HCT116 (cell line): ENCODE measurements at regions not wholly inside any gene's neighbourhood (a gene's known extent, or its start where the extent isn't known, plus 50 kb on each side); places are given as distances from the start of the nearest gene placed in this dataset.
"Not testable (repeated sequence)": the region's sequence is repeated elsewhere in the genome, so short reads cannot be mapped to it uniquely, and the experiment has no call there.

ENCODE experiments used
- ATAC-seq: fragments of 200-7000 bp; cut with Tn5 transposase; 2 replicates; pipeline ENCODE4 v1.9.1; 2020; ENCODE audit warnings: mild to moderate bottlenecking, moderate library complexity
- BruUV-seq: library from RNA; stranded (reverse); fragments of 400-500 nt; replicated peaks from 2 replicates; lab custom pipeline; 2021; lab: Mats Ljungman, UMichigan
- CTCF ChIA-PET: fragments of 300-600 bp; sonication (Branson Sonifier 250); formaldehyde crosslinking; loops from one replicate; lab custom pipeline; 2021; ENCODE audit warnings: antibody characterized with exemption; lab: Charles Lee
- POLR2A ChIA-PET: fragments of 300-600, 350-600 bp; sonication (Branson Sonifier 250); formaldehyde crosslinking; loops from one replicate; lab custom pipeline; 2021; ENCODE audit warnings: antibody characterized with exemption; lab: Charles Lee
- RAD21 ChIA-PET, 2 experiments: fragments of 300-600 bp; sonication (Branson Sonifier 250); formaldehyde crosslinking; loops; one replicate each; lab custom pipeline; 2023; ENCODE audit warnings: low total read pairs in 2 of 2; ENCODE audit not compliant: uncharacterized antibody in 2 of 2, unreplicated experiment in 2 of 2, low non-redundant PET in 1 of 2; lab: Charles Lee
- DNase-seq: peaks from one replicate; pipeline ENCODE4 v3.0.0-alpha.2; 2010; ENCODE audit warnings: low read depth, low spot score
- H2AFZ ChIP-seq: fragments of 200-600 bp; shearing (Covaris generic), sonication (generic); 2 replicates; pipeline ENCODE4 v1.6.1; 2017; ENCODE audit warnings: low read depth, mixed run types, mixed read lengths, antibody characterized with exemption, low read length; ENCODE audit not compliant: poor library complexity, severe bottlenecking
- H3K27ac ChIP-seq: 2 replicates; pipeline ENCODE4 v1.5.1; 2012; ENCODE audit warnings: low read depth, low read length
- H3K27me3 ChIP-seq: fragments of 200-600 bp; sonication (generic); 2 replicates; pipeline ENCODE4 v1.6.1; 2016; ENCODE audit warnings: mixed run types, low read length, mixed read lengths; ENCODE audit not compliant: insufficient read depth
- H3K36me3 ChIP-seq, 2 experiments: fragments of 200-500 bp in 1 of 2; fragments of 200-600 bp in 1 of 2; sonication (Bioruptor generic) in 1 of 2; sonication (generic) in 1 of 2; 2 replicates each; pipeline versions ENCODE4 v1.5.1 to v1.6.1; 2014 to 2016; ENCODE audit warnings: low read length in 2 of 2, inconsistent platforms in 1 of 2, mixed read lengths in 1 of 2, mixed run types in 1 of 2; ENCODE audit not compliant: insufficient read depth in 2 of 2, control insufficient read depth in 1 of 2
- H3K4me1 ChIP-seq, 2 experiments: fragments of 200-600 bp in 1 of 2; sonication (generic) in 1 of 2; 2 replicates each; pipeline versions ENCODE4 v1.5.1 to v1.6.1; 2012 to 2017; ENCODE audit warnings: low read length in 2 of 2, inconsistent platforms in 1 of 2, mild to moderate bottlenecking in 1 of 2, mixed read lengths in 1 of 2, mixed run types in 1 of 2, moderate library complexity in 1 of 2; ENCODE audit not compliant: insufficient read depth in 2 of 2, control insufficient read depth in 1 of 2
- H3K4me2 ChIP-seq: fragments of 200-600 bp; sonication (generic); 2 replicates; pipeline ENCODE4 v1.6.1; 2017; ENCODE audit warnings: mixed run types, low read length, mixed read lengths
- H3K4me3 ChIP-seq, 2 experiments: fragments of 200-600 bp in 1 of 2; sonication (generic) in 1 of 2; replicated peaks in 1 of 2; 2 replicates each; pipeline ENCODE4 v1.5.1; 2011 to 2016; ENCODE audit warnings: low read length in 2 of 2, control low read depth in 1 of 2, low read depth in 1 of 2, mild to moderate bottlenecking in 1 of 2, mixed read lengths in 1 of 2, mixed run types in 1 of 2
- H3K79me2 ChIP-seq: fragments of 200-600 bp; sonication (generic); 2 replicates; pipeline ENCODE4 v1.6.1; 2017; ENCODE audit warnings: mild to moderate bottlenecking, mixed run types, low read length, moderate library complexity, mixed read lengths; ENCODE audit not compliant: insufficient read depth
- H3K9ac ChIP-seq: fragments of 200-600 bp; sonication (generic); 2 replicates; pipeline ENCODE4 v1.6.1; 2016; ENCODE audit warnings: low read length, mixed read lengths
- H3K9me2 ChIP-seq: fragments of 200-600 bp; sonication (generic), shearing (Covaris generic); 2 replicates; pipeline ENCODE4 v1.6.1; 2017; ENCODE audit warnings: mixed run types, mild to moderate bottlenecking, moderate library complexity; ENCODE audit not compliant: insufficient read depth
- H3K9me3 ChIP-seq, 2 experiments: fragments of 200-500 bp in 1 of 2; fragments of 200-600 bp in 1 of 2; sonication (Bioruptor generic) in 1 of 2; sonication (generic) in 1 of 2; 2 replicates each; pipeline ENCODE4 v1.6.1; 2014 to 2017; ENCODE audit warnings: low read length in 2 of 2, mixed read lengths in 2 of 2, inconsistent platforms in 1 of 2, low read depth in 1 of 2, mild to moderate bottlenecking in 1 of 2, mixed run types in 1 of 2, moderate library complexity in 1 of 2; ENCODE audit not compliant: control insufficient read depth in 1 of 2, insufficient read depth in 1 of 2
- H4K20me1 ChIP-seq: fragments of 200-600 bp; sonication (generic), shearing (Covaris generic); 2 replicates; pipeline ENCODE4 v1.6.1; 2017; ENCODE audit warnings: mixed run types, mild to moderate bottlenecking, moderate library complexity; ENCODE audit not compliant: insufficient read depth
- CBX3 ChIP-seq: IDR thresholded peaks from 2 replicates; pipeline ENCODE4 v1.6.1; 2012; ENCODE audit warnings: low read depth
- CEBPB ChIP-seq: IDR thresholded peaks from 2 replicates; pipeline ENCODE4 v1.6.1; 2012; ENCODE audit warnings: low read depth
- CTCF ChIP-seq, 3 experiments: fragments of 200-600 bp in 1 of 3; sonication (generic) in 1 of 3; IDR thresholded peaks in 2 of 3; conservative IDR thresholded peaks in 1 of 3; 2 replicates each; pipeline ENCODE4 v1.5.1; 2012 to 2017; ENCODE audit warnings: low read depth in 2 of 3, low read length in 2 of 3, antibody characterized with exemption in 1 of 3, borderline replicate concordance in 1 of 3, control low read depth in 1 of 3, mild to moderate bottlenecking in 1 of 3, mixed read lengths in 1 of 3, mixed run types in 1 of 3, moderate library complexity in 1 of 3; ENCODE audit not compliant: insufficient read depth in 1 of 3
- EZH2 ChIP-seq: fragments of 200-600 bp; sonication (generic); IDR thresholded peaks from 2 replicates; pipeline ENCODE4 v1.6.1; 2017; ENCODE audit warnings: antibody characterized with exemption, mixed run types
- SP1 ChIP-seq: IDR thresholded peaks from 2 replicates; pipeline ENCODE4 v1.6.1; 2012; ENCODE audit warnings: low read depth
- TCF7L2 ChIP-seq: IDR thresholded peaks from 2 replicates; pipeline ENCODE4 v1.7.0; 2011; ENCODE audit warnings: borderline replicate concordance, inconsistent platforms; ENCODE audit not compliant: insufficient read depth, insufficient read length; ENCODE audit errors: extremely low read depth
- ZFX ChIP-seq: fragments of 450-650 bp; IDR thresholded peaks from 2 replicates; pipeline ENCODE4 v1.6.1; 2017
- ZNF274 ChIP-seq: fragments of 200-500 bp; sonication (Bioruptor generic); IDR thresholded peaks from 2 replicates; pipeline ENCODE4 v1.6.1; 2014; ENCODE audit warnings: mild to moderate bottlenecking, low read depth, low read length, inconsistent platforms
- intact Hi-C: fragments of 100-400 bp; cut with micrococcal nuclease; formaldehyde crosslinking; loops from 2 replicates; pipeline ENCODE4 v1.10.0; 2022

DNA sequence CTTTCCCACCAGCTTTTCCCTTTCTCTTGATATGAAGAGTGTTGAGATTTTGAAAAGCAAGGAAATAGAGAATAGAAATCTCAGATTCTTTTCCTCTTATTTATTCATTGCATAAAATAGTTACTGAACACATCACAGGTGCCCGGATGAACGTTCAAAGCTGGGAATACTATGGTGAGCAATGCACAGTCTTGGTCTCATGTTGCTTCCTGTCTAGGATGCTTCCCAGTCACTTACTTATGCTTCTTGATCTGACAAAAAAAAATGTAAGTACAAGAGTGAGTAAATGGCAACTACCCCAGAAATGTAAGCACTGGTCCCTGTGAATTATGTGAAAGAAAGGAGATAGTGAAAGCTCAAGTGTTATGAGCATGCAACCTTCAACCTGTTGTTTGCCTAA is 153.5 kb upstream of the S1PR3 start:
- no peak for DNase-seq
- Histone ChIP-seq H3K9me2 (no peaks in the 10 kb centered on the region), H3K9ac (no peak overlapping the region), H3K4me1 (no peaks in the 10 kb centered on the region), H3K9me3 (no peaks in the 10 kb centered on the region), H3K36me3 (no peaks in the 10 kb centered on the region), H3K4me2 (no peak overlapping the region), H3K79me2 (no peaks in the 10 kb centered on the region)
- ChIA-PET POLR2A (no interaction called here), CTCF (no interaction called here), RAD21 (no interaction called here)
- no peak for ATAC-seq
- TF ChIP-seq ZNF274 (no peak), CTCF (IDR thresholded peaks at IDR 0.05 in 2 of 3, conservative IDR thresholded peaks at IDR 0.05 in 1 of 3; ENCODE audit: borderline replicate concordance in 1 of 3, insufficient read depth in 1 of 3, low read depth in 2 of 3, low read length in 2 of 3) (no peak), EZH2 (no peak), ZFX (no peak), CEBPB (no peak), CBX3 (no peak), TCF7L2 (no peak), SP1 (no peak)
- TF ChIP-seq, all 23 proteins: peak for 0
- no peaks in the 10 kb centered on the region for H3K27me3 ChIP-seq
- no peaks in the 10 kb centered on the region for H4K20me1 ChIP-seq
- no peak overlapping the region for H3K4me3 ChIP-seq
- H3K27ac ChIP-seq: no peak overlapping the region
- BruUV-seq: no TSS peak
- no peak overlapping the region for H2AFZ ChIP-seq
- intact Hi-C loops: no loop called here

- H3K36me3 ChIP-seq, H3K4me3 ChIP-seq, POLR2A ChIA-PET, H2AFZ ChIP-seq, H3K27ac ChIP-seq, intact Hi-C loops, H3K4me2 ChIP-seq, RAD21 ChIA-PET, H3K79me2 ChIP-seq, H4K20me1 ChIP-seq, H3K9ac ChIP-seq, H3K4me1 ChIP-seq, CTCF ChIA-PET, ATAC-seq, H3K9me3 ChIP-seq, BruUV-seq, H3K27me3 ChIP-seq, H3K9me2 ChIP-seq, DNase-seq: not testable (repeated sequence)
Observed at GRCh38 chr9:88849878-88850277, 141.4 kb upstream of the S1PR3 start.
